NB4 (cell line): ENCODE measurements at regions not wholly inside any gene's neighbourhood (a gene's known extent, or its start where the extent isn't known, plus 50 kb on each side); places are given as distances from the start of the nearest gene placed in this dataset.

ENCODE experiments used
- POLR2A ChIP-seq: IDR thresholded peaks from 2 replicates; pipeline ENCODE4 v1.6.1; 2011; ENCODE audit warnings: mild to moderate bottlenecking; ENCODE audit not compliant: insufficient read length; ENCODE audit errors: extremely low read depth
- TF ChIP-seq, protein P1 (sequence below): IDR thresholded peaks from one replicate; pipeline ENCODE4 v1.5.1; 2012; ENCODE audit warnings: low read depth, low read length

- TF ChIP-seq, protein P1, sequence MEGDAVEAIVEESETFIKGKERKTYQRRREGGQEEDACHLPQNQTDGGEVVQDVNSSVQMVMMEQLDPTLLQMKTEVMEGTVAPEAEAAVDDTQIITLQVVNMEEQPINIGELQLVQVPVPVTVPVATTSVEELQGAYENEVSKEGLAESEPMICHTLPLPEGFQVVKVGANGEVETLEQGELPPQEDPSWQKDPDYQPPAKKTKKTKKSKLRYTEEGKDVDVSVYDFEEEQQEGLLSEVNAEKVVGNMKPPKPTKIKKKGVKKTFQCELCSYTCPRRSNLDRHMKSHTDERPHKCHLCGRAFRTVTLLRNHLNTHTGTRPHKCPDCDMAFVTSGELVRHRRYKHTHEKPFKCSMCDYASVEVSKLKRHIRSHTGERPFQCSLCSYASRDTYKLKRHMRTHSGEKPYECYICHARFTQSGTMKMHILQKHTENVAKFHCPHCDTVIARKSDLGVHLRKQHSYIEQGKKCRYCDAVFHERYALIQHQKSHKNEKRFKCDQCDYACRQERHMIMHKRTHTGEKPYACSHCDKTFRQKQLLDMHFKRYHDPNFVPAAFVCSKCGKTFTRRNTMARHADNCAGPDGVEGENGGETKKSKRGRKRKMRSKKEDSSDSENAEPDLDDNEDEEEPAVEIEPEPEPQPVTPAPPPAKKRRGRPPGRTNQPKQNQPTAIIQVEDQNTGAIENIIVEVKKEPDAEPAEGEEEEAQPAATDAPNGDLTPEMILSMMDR = no peak
- no peak for TF ChIP-seq POLR2A
These were observed 585.1 kb upstream of the PSMD7 start for GRCh38 chr16:73711406-73712080.
